Large intestine (tissue), 3 donors: ENCODE measurements at regions not wholly inside any gene's neighbourhood (a gene's known extent, or its start where the extent isn't known, plus 50 kb on each side); places are given as distances from the start of the nearest gene placed in this dataset.

Experiments
- DNase-seq, 2 donors: peaks; one replicate each; pipeline versions ENCODE4 v3.0.0 to v3.0.0-alpha.2; 2013
- H3K27ac ChIP-seq: one replicate; pipeline ENCODE4 v1.5.1; 2013; ENCODE audit warnings: low read length
- H3K27me3 ChIP-seq: 2 replicates; pipeline ENCODE4 v1.6.1; 2013; ENCODE audit warnings: low read length; ENCODE audit not compliant: control insufficient read depth, insufficient read depth
- H3K36me3 ChIP-seq: 2 replicates; pipeline ENCODE4 v1.6.1; 2013; ENCODE audit warnings: low read length; ENCODE audit not compliant: control insufficient read depth, insufficient read depth
- H3K4me1 ChIP-seq: one replicate; pipeline ENCODE4 v1.6.1; 2013; ENCODE audit warnings: low read length; ENCODE audit not compliant: control insufficient read depth, insufficient read depth
- H3K4me3 ChIP-seq: one replicate; pipeline ENCODE4 v1.5.1; 2013; ENCODE audit warnings: low read length
- H3K9me3 ChIP-seq: one replicate; pipeline ENCODE4 v1.6.1; 2013; ENCODE audit warnings: mild to moderate bottlenecking, low read depth, low read length, moderate library complexity; ENCODE audit not compliant: control insufficient read depth
- WGBS: methylation state at CpG from one replicate; pipeline ENCODE4 v1.1.5; 2013; ENCODE audit warnings: low lambda C conversion rate; ENCODE audit not compliant: insufficient coverage; 5-methylcytosine and 5-hydroxymethylcytosine counted together

DNA sequence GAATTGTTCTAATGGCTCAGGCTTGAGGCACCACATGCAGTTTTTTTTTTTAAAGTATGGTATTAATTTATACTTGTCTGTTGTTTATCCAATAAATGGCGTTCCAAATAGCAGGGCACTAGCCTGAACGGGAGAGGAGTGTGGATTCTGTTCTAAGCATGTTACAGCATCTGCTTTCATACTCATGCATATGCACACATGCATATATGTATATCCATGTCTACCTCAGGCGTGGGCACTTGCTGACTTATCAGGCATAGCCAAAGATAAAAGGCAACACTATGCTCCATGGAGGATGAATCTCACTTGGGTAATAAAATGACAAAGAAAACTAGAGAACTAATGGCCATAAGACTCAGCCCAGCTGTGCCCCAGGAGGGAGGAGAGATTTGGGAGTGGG lies 393.8 kb downstream of the GADD45G start:
- Histone ChIP-seq H3K4me3 (no peak overlapping the region), H3K9me3 (peaks cover 5% of the 10 kb centered on the region), H3K4me1 (peaks cover 66% of the 10 kb centered on the region), H3K36me3 (no peaks in the 10 kb centered on the region), H3K27me3 (no peaks in the 10 kb centered on the region), H3K27ac (no peak overlapping the region)
- DNase-seq = no peak
- no CpG with 5 or more reads among the region's 3 CpGs for WGBS

DNA sequence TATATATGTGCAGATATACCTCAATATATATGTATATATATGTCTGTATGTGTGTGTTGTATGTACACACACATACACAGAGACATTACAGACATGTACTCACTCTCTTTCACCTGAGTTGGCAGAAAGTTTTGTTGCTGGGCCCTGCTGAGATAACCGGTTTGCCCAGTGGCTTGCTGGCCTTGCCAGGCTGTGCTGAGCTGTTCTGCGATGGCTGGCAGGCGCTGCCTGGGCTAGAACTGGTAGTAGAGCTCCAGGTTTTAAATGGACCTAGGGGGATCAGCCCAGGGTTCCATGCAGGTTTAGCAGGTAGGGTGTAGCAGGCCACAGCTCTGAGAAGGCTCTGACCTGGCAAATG lies 394.3 kb downstream of the GADD45G start:
- Histone ChIP-seq H3K36me3 (no peaks in the 10 kb centered on the region), H3K27me3 (no peaks in the 10 kb centered on the region), H3K9me3 (peaks cover 5% of the 10 kb centered on the region), H3K4me1 (peaks cover 62% of the 10 kb centered on the region), H3K4me3 (no peak overlapping the region), H3K27ac (peak overlapping the region; percentile 94)
- DNase-seq = peak in 1 of 2 donors; percentile 25
- no CpG with 5 or more reads among the region's 3 CpGs for WGBS

DNA sequence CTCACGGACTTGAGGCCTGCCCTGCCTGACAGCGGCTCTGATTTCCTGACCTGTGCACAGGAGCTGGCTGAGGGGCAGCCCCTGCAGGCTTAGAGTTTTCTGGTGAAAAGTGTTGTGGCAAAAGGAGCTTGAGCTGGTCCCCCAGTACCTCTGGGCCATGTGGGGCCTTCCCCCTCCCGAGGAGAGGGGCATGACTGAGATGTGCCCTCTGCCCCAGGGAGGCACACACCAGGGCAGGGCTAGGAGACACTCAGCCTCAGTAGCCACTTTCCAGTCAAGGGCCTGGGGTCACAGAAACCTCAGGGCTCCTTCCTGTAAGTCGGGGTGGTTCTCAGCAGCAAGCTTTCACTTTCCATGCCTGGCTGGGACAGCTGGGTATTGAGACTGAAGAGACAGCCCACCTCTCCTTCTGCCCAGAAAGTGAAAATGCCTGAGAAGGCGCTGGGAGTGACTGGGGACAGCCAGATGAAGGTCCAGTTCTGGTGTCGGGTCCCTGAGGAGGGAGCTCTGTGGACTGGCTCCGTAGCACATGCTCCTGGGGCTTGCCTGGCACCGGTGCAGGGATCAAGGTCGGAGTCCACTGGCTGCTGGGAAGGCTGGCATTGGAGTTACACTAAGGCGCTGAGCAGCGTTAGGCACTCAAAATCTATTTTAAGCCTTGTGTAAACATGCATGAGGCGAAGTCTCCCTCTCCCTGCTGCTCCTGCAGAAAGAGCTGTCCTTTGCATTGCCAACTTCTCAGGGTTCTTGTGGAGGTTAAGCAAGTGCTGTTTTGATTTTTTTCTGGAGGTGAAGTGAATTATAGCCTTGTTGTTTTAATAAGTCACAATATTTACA lies 394.9 kb downstream of the GADD45G start:
- Histone ChIP-seq H3K4me3 (no peak overlapping the region), H3K27me3 (no peaks in the 10 kb centered on the region), H3K36me3 (no peaks in the 10 kb centered on the region), H3K27ac (peak overlapping the region; percentile 94), H3K4me1 (peaks cover 56% of the 10 kb centered on the region), H3K9me3 (peaks cover 5% of the 10 kb centered on the region)
- peak; percentile 94 to 97 for DNase-seq
- no CpG with 5 or more reads among the region's 12 CpGs for WGBS

DNA sequence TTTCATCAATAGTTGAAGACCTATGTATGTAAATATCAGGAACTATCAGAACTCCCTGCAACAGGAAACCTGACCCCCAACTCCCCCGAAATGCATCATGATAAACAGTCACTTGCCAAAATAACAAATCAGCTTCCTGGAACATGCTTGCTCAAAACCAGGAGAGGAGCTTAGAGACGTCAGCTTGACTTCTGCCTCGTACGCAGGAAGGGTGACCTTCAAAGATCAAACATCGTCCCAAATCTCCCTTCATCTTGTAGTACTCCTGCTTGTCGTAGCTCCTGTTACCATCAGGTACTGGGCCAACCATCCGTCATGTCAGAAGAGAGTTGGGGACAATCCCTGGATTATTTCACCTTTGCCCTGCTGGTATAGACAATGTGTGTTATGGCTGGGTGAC lies 396.1 kb downstream of the GADD45G start:
- Histone ChIP-seq H3K4me1 (peaks cover 45% of the 10 kb centered on the region), H3K36me3 (no peaks in the 10 kb centered on the region), H3K27me3 (no peaks in the 10 kb centered on the region), H3K9me3 (peaks cover 5% of the 10 kb centered on the region), H3K4me3 (no peak overlapping the region), H3K27ac (peak overlapping the region; percentile 94)
- DNase-seq = peak in 1 of 2 donors; percentile 40
- 60% methylated on average over 1 of the region's 7 CpGs for WGBS

DNA sequence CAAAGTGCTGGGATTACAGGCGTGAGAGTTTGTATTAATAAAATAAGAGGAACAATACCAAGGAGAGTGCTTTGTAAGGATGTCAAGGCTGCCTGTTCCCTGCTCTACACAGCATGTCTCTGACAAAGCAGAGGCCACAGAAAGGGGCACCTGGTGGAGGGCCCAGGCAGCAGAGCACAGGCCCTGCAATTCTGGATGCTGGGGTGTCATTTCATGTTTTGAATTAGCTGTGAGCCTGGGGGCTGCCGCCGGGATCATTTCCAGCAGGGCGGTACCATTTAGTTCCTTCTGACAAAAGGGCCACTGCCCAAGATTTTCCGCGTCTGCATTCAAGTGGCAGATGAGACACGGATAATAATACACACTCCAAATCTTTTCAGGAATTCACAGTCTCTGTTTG lies 396.9 kb downstream of the GADD45G start:
- Histone ChIP-seq H3K4me3 (no peak overlapping the region), H3K4me1 (peaks cover 39% of the 10 kb centered on the region), H3K36me3 (no peaks in the 10 kb centered on the region), H3K27ac (no peak overlapping the region), H3K27me3 (no peaks in the 10 kb centered on the region), H3K9me3 (no peaks in the 10 kb centered on the region)
- no peak for DNase-seq
- 80% methylated on average over 1 of the region's 7 CpGs for WGBS

DNA sequence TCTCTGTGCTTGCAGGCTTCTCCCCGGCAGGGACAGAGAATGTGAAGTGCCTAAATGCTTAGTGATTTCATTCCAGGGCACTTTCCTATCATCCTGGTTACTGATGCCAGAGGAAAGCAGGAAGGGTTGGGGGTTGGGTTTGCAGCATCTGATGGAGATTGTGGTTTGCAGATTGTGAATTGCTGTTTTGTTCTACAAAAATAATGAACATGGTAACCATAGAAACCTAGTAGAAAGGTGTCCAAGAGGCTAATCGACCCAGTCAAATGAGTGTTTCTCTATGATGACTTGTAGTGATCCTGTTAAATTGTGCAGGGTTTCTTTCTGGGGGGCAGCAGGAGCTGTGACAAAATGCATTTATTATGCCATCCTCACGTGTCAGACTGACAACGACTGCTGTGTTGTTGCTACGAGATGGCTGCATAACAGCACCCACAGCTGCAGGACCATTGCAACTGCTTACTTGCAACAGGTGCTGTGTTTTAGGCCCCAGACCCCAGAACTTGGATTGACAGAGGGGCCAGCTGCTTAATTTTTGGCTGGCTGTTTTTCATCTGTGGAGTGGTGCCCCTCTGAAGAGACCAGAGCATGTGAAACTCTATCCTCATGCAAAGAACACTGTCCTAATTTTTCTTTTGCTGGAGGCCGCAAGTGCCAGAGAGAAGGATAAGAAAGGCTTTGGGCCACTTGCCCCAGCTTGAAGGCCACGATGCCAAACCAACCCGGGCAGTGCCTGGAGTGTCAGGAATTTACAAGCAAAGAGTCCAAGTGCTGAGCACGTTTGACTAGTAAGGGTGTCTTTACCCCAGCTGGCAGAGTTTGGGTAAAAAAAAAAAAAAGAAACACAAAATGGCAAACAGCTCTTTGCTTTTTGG lies 397.8 kb downstream of the GADD45G start:
- Histone ChIP-seq H3K27me3 (no peaks in the 10 kb centered on the region), H3K9me3 (no peaks in the 10 kb centered on the region), H3K4me1 (peaks cover 35% of the 10 kb centered on the region), H3K4me3 (no peak overlapping the region), H3K36me3 (no peaks in the 10 kb centered on the region), H3K27ac (no peak overlapping the region)
- 100% methylated on average over 1 of the region's 9 CpGs for WGBS
- DNase-seq = no peak

DNA sequence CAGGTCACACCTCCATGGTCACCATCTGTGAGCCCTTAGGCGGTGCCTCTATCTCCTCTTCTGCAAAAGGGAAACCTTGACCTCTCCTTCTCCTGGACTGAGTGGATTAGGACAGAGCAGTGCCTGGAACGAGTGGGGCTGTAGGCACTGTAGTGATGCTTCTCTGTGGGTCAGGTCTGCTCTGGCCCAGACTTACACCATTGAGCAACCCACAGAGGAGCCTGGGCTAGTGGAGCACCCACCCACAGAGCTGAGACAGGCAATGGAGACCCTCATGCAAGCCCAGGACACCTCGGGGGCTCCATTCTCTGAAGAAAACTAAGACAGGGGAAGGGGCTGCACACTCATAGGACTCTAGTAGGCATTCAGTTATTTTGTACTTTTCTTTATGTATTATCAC lies 400.6 kb downstream of the GADD45G start:
- Histone ChIP-seq H3K36me3 (no peaks in the 10 kb centered on the region), H3K27ac (no peak overlapping the region), H3K4me3 (no peak overlapping the region), H3K9me3 (no peaks in the 10 kb centered on the region), H3K27me3 (no peaks in the 10 kb centered on the region), H3K4me1 (peaks cover 18% of the 10 kb centered on the region)
- no CpG with 5 or more reads among the region's 3 CpGs for WGBS
- no peak for DNase-seq

DNA sequence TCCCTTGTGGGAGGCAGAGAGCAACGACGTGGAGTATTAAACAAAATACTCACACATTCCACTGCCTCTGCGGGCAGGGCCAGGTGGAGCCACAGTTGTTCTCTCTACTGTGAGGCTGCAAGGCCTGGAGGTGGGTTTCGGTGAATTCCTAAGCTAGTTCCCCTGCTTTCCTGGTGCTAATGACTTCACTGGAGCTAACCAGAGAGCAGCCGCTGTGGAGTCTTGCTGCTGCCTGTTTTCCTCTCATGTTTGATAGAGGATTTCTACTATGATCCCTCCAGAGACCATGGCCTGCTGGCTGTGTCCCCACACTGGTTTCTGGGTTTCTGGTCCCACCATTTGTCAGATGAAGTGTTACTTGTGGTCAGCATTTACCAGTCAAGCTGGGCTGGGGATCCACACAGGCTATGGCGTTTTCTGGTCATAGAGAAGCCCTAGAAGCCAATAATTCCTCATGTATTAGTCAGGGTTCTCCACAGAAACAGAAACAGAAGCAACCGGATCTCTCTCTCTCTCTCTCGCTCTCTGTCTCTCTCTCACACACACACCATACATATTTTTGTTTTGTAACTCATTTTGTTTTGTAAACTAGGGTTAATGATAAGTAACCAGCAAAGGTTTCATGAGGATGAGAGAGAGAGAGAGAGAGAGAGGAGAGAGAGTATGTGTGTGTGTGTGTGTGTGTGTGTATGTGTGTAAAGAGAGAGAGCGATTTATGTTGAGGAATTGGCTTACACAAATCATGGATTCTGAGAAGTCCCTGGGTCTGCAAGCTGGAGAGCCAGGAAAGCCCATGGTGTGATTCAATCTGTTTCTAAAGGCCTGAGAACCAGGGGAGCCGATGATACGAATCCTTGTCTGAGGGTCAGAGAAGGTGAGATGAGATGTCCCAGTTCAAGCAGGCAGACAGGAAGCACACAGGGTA lies 403.0 kb downstream of the GADD45G start:
- H3K27ac ChIP-seq = no peak overlapping the region
- peaks cover 10% of the 10 kb centered on the region for H3K4me1 ChIP-seq
- WGBS = 60% methylated on average over 1 of the region's 11 CpGs
- no peaks in the 10 kb centered on the region for H3K9me3 ChIP-seq
- H3K36me3 ChIP-seq = no peaks in the 10 kb centered on the region
- DNase-seq = no peak
- no peaks in the 10 kb centered on the region for H3K27me3 ChIP-seq
- no peak overlapping the region for H3K4me3 ChIP-seq

DNA sequence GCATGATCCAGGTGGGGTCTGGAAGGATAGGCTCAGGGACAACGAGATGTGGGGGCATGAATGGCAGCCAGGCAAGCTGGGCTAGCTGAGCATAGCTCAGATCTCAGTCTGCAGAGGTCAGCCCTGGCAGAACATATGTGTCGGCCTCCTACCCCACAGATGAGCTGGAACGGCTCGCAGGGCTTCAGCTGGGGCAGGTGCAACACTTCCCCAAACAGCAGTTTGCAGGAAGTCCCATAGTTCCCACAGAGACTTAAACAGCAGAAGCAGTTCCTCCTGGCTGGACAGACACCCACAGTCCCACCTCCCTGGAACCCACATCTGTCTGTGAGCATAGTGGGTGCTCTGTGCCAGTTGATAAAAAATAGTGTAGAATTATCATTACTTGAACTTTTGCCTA lies 404.6 kb downstream of the GADD45G start:
- Histone ChIP-seq H3K27me3 (no peaks in the 10 kb centered on the region), H3K27ac (no peak overlapping the region), H3K4me3 (no peak overlapping the region), H3K4me1 (peaks cover 17% of the 10 kb centered on the region), H3K9me3 (no peaks in the 10 kb centered on the region), H3K36me3 (no peaks in the 10 kb centered on the region)
- no CpG with 5 or more reads among the region's 4 CpGs for WGBS
- DNase-seq = no peak

DNA sequence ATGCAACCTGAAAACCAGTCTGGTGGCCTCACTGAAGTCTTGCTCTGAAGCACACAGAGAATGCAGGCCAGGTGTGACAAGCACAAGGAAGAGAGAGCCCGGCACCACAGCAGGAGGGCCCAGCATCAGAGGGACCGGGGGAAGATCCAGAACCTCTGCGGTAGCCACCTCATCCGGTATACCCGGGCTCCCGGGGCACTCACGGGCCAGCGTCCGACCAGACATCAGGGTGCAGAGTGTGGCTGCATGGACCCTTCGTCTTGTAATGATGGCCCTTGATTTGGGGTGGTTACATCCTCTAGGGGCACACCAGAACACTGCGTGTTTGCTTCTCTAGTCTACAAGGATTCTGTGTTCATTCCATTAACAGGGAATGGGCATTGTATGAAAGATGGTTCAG lies 406.0 kb downstream of the GADD45G start:
- H3K4me3 ChIP-seq = no peak overlapping the region
- H3K9me3 ChIP-seq = no peaks in the 10 kb centered on the region
- no peak overlapping the region for H3K27ac ChIP-seq
- no peaks in the 10 kb centered on the region for H3K36me3 ChIP-seq
- DNase-seq = no peak
- no peaks in the 10 kb centered on the region for H3K27me3 ChIP-seq
- no CpG with 5 or more reads among the region's 11 CpGs for WGBS
- peaks cover 17% of the 10 kb centered on the region for H3K4me1 ChIP-seq
